ENCODE measurements at regions not wholly inside any gene's neighbourhood (a gene's known extent, or its start where the extent isn't known, plus 50 kb on each side); places are given as distances from the start of the nearest gene placed in this dataset.

- WGBS (ENCODE audit: insufficient coverage): 80% methylated on average over 3 of the region's 7 CpGs
- Histone ChIP-seq H3K36me3 (ENCODE audit: control insufficient read depth, insufficient read depth, low read length) (no peaks in the 10 kb centered on the region), H3K27ac (ENCODE audit: low read length) (no peak overlapping the region), H3K4me3 (ENCODE audit: low read length) (no peak overlapping the region), H3K27me3 (ENCODE audit: control insufficient read depth, insufficient read depth, low read length) (no peaks in the 10 kb centered on the region), H3K9me3 (replicated peaks; ENCODE audit: control insufficient read depth, low read depth, low read length) (no peaks in the 10 kb centered on the region), H3K4me1 (ENCODE audit: control insufficient read depth, insufficient read depth, low read length) (no peaks in the 10 kb centered on the region)
- peak; percentile 65 for DNase-seq
Measured at GRCh38 chr1:165073185-165074007, 283.1 kb downstream of the LMX1A start.

GRCh38 chr1:165070675-165071074, 285.8 kb downstream of the LMX1A start:
- Histone ChIP-seq H3K9me3 (replicated peaks; ENCODE audit: control insufficient read depth, low read depth, low read length) (no peaks in the 10 kb centered on the region), H3K27ac (ENCODE audit: low read length) (no peak overlapping the region), H3K36me3 (ENCODE audit: control insufficient read depth, insufficient read depth, low read length) (no peaks in the 10 kb centered on the region), H3K4me1 (ENCODE audit: control insufficient read depth, insufficient read depth, low read length) (no peaks in the 10 kb centered on the region), H3K27me3 (ENCODE audit: control insufficient read depth, insufficient read depth, low read length) (no peaks in the 10 kb centered on the region), H3K4me3 (ENCODE audit: low read length) (no peak overlapping the region)
- 88% methylated on average over 3 of the region's 4 CpGs for WGBS (ENCODE audit: insufficient coverage)
- no peak for DNase-seq

- H3K4me1 ChIP-seq (ENCODE audit: control insufficient read depth, insufficient read depth, low read length): no peaks in the 10 kb centered on the region
- no CpG with 5 or more reads among the region's 1 CpG for WGBS (ENCODE audit: insufficient coverage)
- no peak overlapping the region for H3K4me3 ChIP-seq (ENCODE audit: low read length)
- no peaks in the 10 kb centered on the region for H3K36me3 ChIP-seq (ENCODE audit: control insufficient read depth, insufficient read depth, low read length)
- no peak for DNase-seq
- H3K9me3 ChIP-seq (replicated peaks; ENCODE audit: control insufficient read depth, low read depth, low read length): no peaks in the 10 kb centered on the region
- no peaks in the 10 kb centered on the region for H3K27me3 ChIP-seq (ENCODE audit: control insufficient read depth, insufficient read depth, low read length)
- no peak overlapping the region for H3K27ac ChIP-seq (ENCODE audit: low read length)
Measured at GRCh38 chr1:165069829-165070228, 286.7 kb downstream of the LMX1A start.

- Histone ChIP-seq H3K36me3 (ENCODE audit: control insufficient read depth, insufficient read depth, low read length) (no peaks in the 10 kb centered on the region), H3K27ac (ENCODE audit: low read length) (no peak overlapping the region), H3K27me3 (ENCODE audit: control insufficient read depth, insufficient read depth, low read length) (no peaks in the 10 kb centered on the region), H3K4me3 (ENCODE audit: low read length) (no peak overlapping the region), H3K4me1 (ENCODE audit: control insufficient read depth, insufficient read depth, low read length) (no peaks in the 10 kb centered on the region), H3K9me3 (replicated peaks; ENCODE audit: control insufficient read depth, low read depth, low read length) (no peaks in the 10 kb centered on the region)
- no peak for DNase-seq
- 30% methylated on average over 3 of the region's 5 CpGs for WGBS (ENCODE audit: insufficient coverage)
Measured at GRCh38 chr1:165068741-165069140, 287.8 kb downstream of the LMX1A start.

GRCh38 chr1:165067829-165068228, 288.7 kb downstream of the LMX1A start:
- Histone ChIP-seq H3K4me1 (ENCODE audit: control insufficient read depth, insufficient read depth, low read length) (no peaks in the 10 kb centered on the region), H3K27ac (ENCODE audit: low read length) (no peak overlapping the region), H3K27me3 (ENCODE audit: control insufficient read depth, insufficient read depth, low read length) (no peaks in the 10 kb centered on the region), H3K36me3 (ENCODE audit: control insufficient read depth, insufficient read depth, low read length) (no peaks in the 10 kb centered on the region), H3K9me3 (replicated peaks; ENCODE audit: control insufficient read depth, low read depth, low read length) (no peaks in the 10 kb centered on the region), H3K4me3 (ENCODE audit: low read length) (no peak overlapping the region)
- WGBS (ENCODE audit: insufficient coverage): no CpG with 5 or more reads among the region's 2 CpGs
- DNase-seq: no peak

GRCh38 chr1:165063181-165063965, 293.1 kb downstream of the LMX1A start:
- Histone ChIP-seq H3K27ac (ENCODE audit: low read length) (peak overlapping the region; percentile 38), H3K27me3 (ENCODE audit: control insufficient read depth, insufficient read depth, low read length) (no peaks in the 10 kb centered on the region), H3K4me3 (ENCODE audit: low read length) (no peak overlapping the region), H3K9me3 (replicated peaks; ENCODE audit: control insufficient read depth, low read depth, low read length) (no peaks in the 10 kb centered on the region), H3K36me3 (ENCODE audit: control insufficient read depth, insufficient read depth, low read length) (no peaks in the 10 kb centered on the region), H3K4me1 (ENCODE audit: control insufficient read depth, insufficient read depth, low read length) (no peaks in the 10 kb centered on the region)
- WGBS (ENCODE audit: insufficient coverage): 19% methylated on average over 5 of the region's 6 CpGs
- DNase-seq: peak; percentile 95

- 89% methylated on average over 1 of the region's 4 CpGs for WGBS (ENCODE audit: insufficient coverage)
- Histone ChIP-seq H3K36me3 (ENCODE audit: control insufficient read depth, insufficient read depth, low read length) (no peaks in the 10 kb centered on the region), H3K9me3 (replicated peaks; ENCODE audit: control insufficient read depth, low read depth, low read length) (no peaks in the 10 kb centered on the region), H3K27ac (ENCODE audit: low read length) (no peak overlapping the region), H3K27me3 (ENCODE audit: control insufficient read depth, insufficient read depth, low read length) (no peaks in the 10 kb centered on the region), H3K4me3 (ENCODE audit: low read length) (no peak overlapping the region), H3K4me1 (ENCODE audit: control insufficient read depth, insufficient read depth, low read length) (no peaks in the 10 kb centered on the region)
- no peak for DNase-seq
Measured at GRCh38 chr1:165062346-165062745, 294.2 kb downstream of the LMX1A start.

GRCh38 chr1:165060285-165060793, 296.2 kb downstream of the LMX1A start:
- WGBS (ENCODE audit: insufficient coverage): 90% methylated on average over 3 of the region's 6 CpGs

GRCh38 chr1:165057956-165058355, 298.6 kb downstream of the LMX1A start:
- 100% methylated on average over 2 of the region's 3 CpGs for WGBS (ENCODE audit: insufficient coverage)
- no peak overlapping the region for H3K4me3 ChIP-seq (ENCODE audit: low read length)
- no peaks in the 10 kb centered on the region for H3K9me3 ChIP-seq (replicated peaks; ENCODE audit: control insufficient read depth, low read depth, low read length)
- H3K27me3 ChIP-seq (ENCODE audit: control insufficient read depth, insufficient read depth, low read length): no peaks in the 10 kb centered on the region
- no peak for DNase-seq
- no peaks in the 10 kb centered on the region for H3K4me1 ChIP-seq (ENCODE audit: control insufficient read depth, insufficient read depth, low read length)
- no peak overlapping the region for H3K27ac ChIP-seq (ENCODE audit: low read length)
- no peaks in the 10 kb centered on the region for H3K36me3 ChIP-seq (ENCODE audit: control insufficient read depth, insufficient read depth, low read length)

More at GRCh38 chr1:165060285-165060793, 296.2 kb downstream of the LMX1A start:
- H3K4me3 ChIP-seq (ENCODE audit: low read length): no peak overlapping the region
- no peaks in the 10 kb centered on the region for H3K27me3 ChIP-seq (ENCODE audit: control insufficient read depth, insufficient read depth, low read length)
- H3K9me3 ChIP-seq (replicated peaks; ENCODE audit: control insufficient read depth, low read depth, low read length): no peaks in the 10 kb centered on the region
- no peaks in the 10 kb centered on the region for H3K4me1 ChIP-seq (ENCODE audit: control insufficient read depth, insufficient read depth, low read length)
- no peak for DNase-seq
- no peaks in the 10 kb centered on the region for H3K36me3 ChIP-seq (ENCODE audit: control insufficient read depth, insufficient read depth, low read length)
- H3K27ac ChIP-seq (ENCODE audit: low read length): no peak overlapping the region

GRCh38 chr1:165056914-165057313, 299.6 kb downstream of the LMX1A start:
- Histone ChIP-seq H3K4me3 (ENCODE audit: low read length) (no peak overlapping the region), H3K36me3 (ENCODE audit: control insufficient read depth, insufficient read depth, low read length) (no peaks in the 10 kb centered on the region), H3K27ac (ENCODE audit: low read length) (no peak overlapping the region), H3K27me3 (ENCODE audit: control insufficient read depth, insufficient read depth, low read length) (no peaks in the 10 kb centered on the region), H3K9me3 (replicated peaks; ENCODE audit: control insufficient read depth, low read depth, low read length) (no peaks in the 10 kb centered on the region), H3K4me1 (ENCODE audit: control insufficient read depth, insufficient read depth, low read length) (no peaks in the 10 kb centered on the region)
- 0% methylated on average over 1 of the region's 2 CpGs for WGBS (ENCODE audit: insufficient coverage)
- DNase-seq: peak; percentile 78
